HCT116 (cell line): ENCODE measurements at regions not wholly inside any gene's neighbourhood (a gene's known extent, or its start where the extent isn't known, plus 50 kb on each side); places are given as distances from the start of the nearest gene placed in this dataset.

Experiments
- ATF3 ChIP-seq: IDR thresholded peaks from 2 replicates; pipeline ENCODE4 v1.6.1; 2012
- CTCF ChIP-seq, 3 experiments: fragments of 200-600 bp in 1 of 3; sonication (generic) in 1 of 3; IDR thresholded peaks in 2 of 3; conservative IDR thresholded peaks in 1 of 3; 2 replicates each; pipeline ENCODE4 v1.5.1; 2012 to 2017; ENCODE audit warnings: low read depth in 2 of 3, low read length in 2 of 3, antibody characterized with exemption in 1 of 3, borderline replicate concordance in 1 of 3, control low read depth in 1 of 3, mild to moderate bottlenecking in 1 of 3, mixed read lengths in 1 of 3, mixed run types in 1 of 3, moderate library complexity in 1 of 3; ENCODE audit not compliant: insufficient read depth in 1 of 3
- ELF1 ChIP-seq: IDR thresholded peaks from 2 replicates; pipeline ENCODE4 v1.6.1; 2012; ENCODE audit warnings: low read depth, borderline replicate concordance
- EZH2 ChIP-seq: fragments of 200-600 bp; sonication (generic); IDR thresholded peaks from 2 replicates; pipeline ENCODE4 v1.6.1; 2017; ENCODE audit warnings: antibody characterized with exemption, mixed run types
- MAX ChIP-seq: IDR thresholded peaks from 2 replicates; pipeline ENCODE4 v1.6.1; 2012
- POLR2AphosphoS5 ChIP-seq: IDR thresholded peaks from 2 replicates; pipeline ENCODE4 v1.6.1; 2011; ENCODE audit warnings: mild to moderate bottlenecking, low read depth, low read length, moderate library complexity
- REST ChIP-seq: IDR thresholded peaks from 2 replicates; pipeline ENCODE4 v1.6.1; 2012; ENCODE audit warnings: low read depth
- SRF ChIP-seq: IDR thresholded peaks from 2 replicates; pipeline ENCODE4 v1.6.1; 2012; ENCODE audit warnings: low read depth

GRCh38 chr14:35224615-35225014 lies 67.6 kb upstream of the PSMA6 start:
- TF ChIP-seq REST (no peak), MAX (no peak), CTCF (IDR thresholded peaks at IDR 0.05 in 2 of 3, conservative IDR thresholded peaks at IDR 0.05 in 1 of 3; ENCODE audit: borderline replicate concordance in 1 of 3, insufficient read depth in 1 of 3, low read depth in 2 of 3, low read length in 2 of 3) (no peak), EZH2 (no peak), ATF3 (no peak), POLR2AphosphoS5 (no peak), SRF (no peak), ELF1 (no peak)
